ENCODE measurements at regions not wholly inside any gene's neighbourhood (a gene's known extent, or its start where the extent isn't known, plus 50 kb on each side); places are given as distances from the start of the nearest gene placed in this dataset.

DNA sequence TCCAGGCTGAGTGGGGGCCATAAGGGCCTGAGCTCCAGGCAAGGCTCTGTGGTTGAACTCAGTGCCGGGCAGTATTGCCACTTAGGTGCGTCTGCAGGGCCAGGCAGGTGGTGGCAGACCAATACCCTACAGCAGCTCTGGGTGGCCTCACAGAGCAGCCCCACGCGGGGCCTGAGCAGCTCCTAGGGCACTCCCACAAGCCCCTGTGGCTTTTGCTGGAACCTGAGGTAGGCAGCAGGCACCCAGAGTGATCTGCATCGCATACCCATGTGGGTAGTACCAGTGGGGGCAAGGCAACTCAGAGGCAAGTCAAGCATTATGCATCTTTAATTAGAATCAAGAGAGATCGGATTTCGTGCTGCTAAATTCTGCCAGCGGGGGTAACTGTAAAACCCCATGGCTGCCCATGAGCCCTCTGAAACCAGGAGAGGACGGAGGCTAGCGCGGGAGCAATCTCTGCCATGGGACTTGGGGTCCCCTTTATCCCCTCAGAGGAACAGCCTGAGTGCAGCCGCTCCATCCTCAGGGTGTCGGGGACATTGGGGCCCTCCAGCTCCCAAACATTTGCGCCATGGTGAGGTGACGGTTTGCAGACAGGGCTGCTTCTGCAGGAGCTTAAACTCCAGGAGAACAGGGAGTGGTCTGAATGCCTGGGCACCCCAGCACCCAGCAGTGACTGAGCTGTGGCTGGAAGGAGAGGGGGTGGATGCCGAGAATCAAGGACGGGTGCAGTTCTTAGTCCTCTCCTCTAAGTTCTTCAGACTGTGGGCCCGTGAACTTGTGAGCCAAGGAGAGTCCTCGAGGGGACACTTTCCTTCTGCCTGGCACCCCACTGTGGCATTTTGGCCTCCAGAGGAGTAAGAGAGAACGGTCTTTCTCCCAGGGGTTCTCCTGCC lies 62.4 kb upstream of the PCSK6 start:
- Histone ChIP-seq H3K27ac (ENCODE audit: low read depth, low read length) (no peak overlapping the region), H3K9me3 (ENCODE audit: low read depth, low read length) (no peaks in the 10 kb centered on the region), H3K79me2 (ENCODE audit: insufficient read depth, low read length) (no peaks in the 10 kb centered on the region), H4K20me1 (ENCODE audit: insufficient read depth, low read length) (no peaks in the 10 kb centered on the region), H3K4me1 (ENCODE audit: insufficient read depth, low read length) (peaks cover 12% of the 10 kb centered on the region), H3K36me3 (ENCODE audit: insufficient read depth, low read length) (no peaks in the 10 kb centered on the region), H3K4me2 (ENCODE audit: insufficient read depth, low read length) (no peak overlapping the region), H2AFZ (ENCODE audit: low read length) (no peak overlapping the region), H3K4me3 (ENCODE audit: insufficient read depth, low read length) (no peak overlapping the region), H3K27me3 (ENCODE audit: insufficient read depth, low read length) (peaks cover 26% of the 10 kb centered on the region)
- no peak for DNase-seq (ENCODE audit: insufficient read length, low spot score, missing footprints)
- TF ChIP-seq CTCF (IDR thresholded peaks at IDR 0.05; ENCODE audit: extremely low read depth, low read depth, low read length): no peak

DNA sequence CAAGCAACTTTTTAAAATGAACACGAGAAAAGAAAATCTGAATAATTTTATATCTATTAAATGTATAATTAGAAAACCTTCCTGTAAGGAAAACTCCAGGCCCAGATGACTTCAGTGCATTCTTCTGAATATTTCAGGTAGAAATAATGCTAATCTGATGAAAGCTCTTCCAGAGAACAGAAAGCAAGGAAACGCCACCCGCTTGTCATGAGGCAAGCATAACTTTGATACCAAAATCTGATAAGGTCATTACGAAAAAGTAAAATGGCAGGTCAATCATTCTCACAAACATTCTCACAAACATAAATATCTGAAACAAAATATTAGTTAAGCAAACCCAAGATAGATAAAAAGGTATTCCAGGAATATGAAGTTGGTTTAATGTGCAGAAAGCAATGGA lies 60.6 kb upstream of the PCSK6 start:
- no peak overlapping the region for H3K4me3 ChIP-seq (ENCODE audit: insufficient read depth, low read length)
- peaks cover 42% of the 10 kb centered on the region for H3K27me3 ChIP-seq (ENCODE audit: insufficient read depth, low read length)
- H3K79me2 ChIP-seq (ENCODE audit: insufficient read depth, low read length): no peaks in the 10 kb centered on the region
- no peak overlapping the region for H2AFZ ChIP-seq (ENCODE audit: low read length)
- H3K4me1 ChIP-seq (ENCODE audit: insufficient read depth, low read length): peaks cover 1% of the 10 kb centered on the region
- H4K20me1 ChIP-seq (ENCODE audit: insufficient read depth, low read length): no peaks in the 10 kb centered on the region
- H3K27ac ChIP-seq (ENCODE audit: low read depth, low read length): no peak overlapping the region
- H3K9me3 ChIP-seq (ENCODE audit: low read depth, low read length): no peaks in the 10 kb centered on the region
- no peak for DNase-seq (ENCODE audit: insufficient read length, low spot score, missing footprints)
- no peak overlapping the region for H3K4me2 ChIP-seq (ENCODE audit: insufficient read depth, low read length)
- H3K36me3 ChIP-seq (ENCODE audit: insufficient read depth, low read length): no peaks in the 10 kb centered on the region
- TF ChIP-seq CTCF (IDR thresholded peaks at IDR 0.05; ENCODE audit: extremely low read depth, low read depth, low read length): no peak

GRCh38 chr15:101549647-101550046 lies 60.1 kb upstream of the PCSK6 start:
- Histone ChIP-seq H3K79me2 (ENCODE audit: insufficient read depth, low read length) (no peaks in the 10 kb centered on the region), H3K27me3 (ENCODE audit: insufficient read depth, low read length) (peaks cover 46% of the 10 kb centered on the region), H4K20me1 (ENCODE audit: insufficient read depth, low read length) (no peaks in the 10 kb centered on the region), H3K4me1 (ENCODE audit: insufficient read depth, low read length) (no peaks in the 10 kb centered on the region), H2AFZ (ENCODE audit: low read length) (no peak overlapping the region), H3K9me3 (ENCODE audit: low read depth, low read length) (no peaks in the 10 kb centered on the region), H3K36me3 (ENCODE audit: insufficient read depth, low read length) (no peaks in the 10 kb centered on the region), H3K4me2 (ENCODE audit: insufficient read depth, low read length) (no peak overlapping the region), H3K27ac (ENCODE audit: low read depth, low read length) (no peak overlapping the region), H3K4me3 (ENCODE audit: insufficient read depth, low read length) (no peak overlapping the region)
- DNase-seq (ENCODE audit: insufficient read length, low spot score, missing footprints): no peak
- no peak for TF ChIP-seq CTCF (IDR thresholded peaks at IDR 0.05; ENCODE audit: extremely low read depth, low read depth, low read length)

DNA sequence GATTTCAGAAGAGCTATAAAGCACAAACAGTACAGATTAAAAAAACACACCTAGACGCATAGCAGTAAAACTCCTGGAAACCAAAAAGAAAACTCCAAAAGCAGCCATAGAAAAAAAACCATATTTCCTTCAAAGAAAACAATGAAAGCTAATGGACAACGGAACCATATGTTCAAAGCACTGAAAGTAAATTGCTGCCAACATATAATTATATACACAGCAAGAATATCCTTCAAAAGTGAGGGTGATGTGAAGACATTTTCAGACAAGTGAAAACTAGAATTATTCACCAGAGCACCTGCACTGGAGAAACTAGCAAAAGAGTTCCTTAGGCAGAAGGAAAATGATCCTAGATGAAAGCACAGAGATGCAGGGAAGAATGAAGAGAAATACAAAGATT lies 58.2 kb upstream of the PCSK6 start:
- Histone ChIP-seq H3K79me2 (ENCODE audit: insufficient read depth, low read length) (no peaks in the 10 kb centered on the region), H3K9me3 (ENCODE audit: low read depth, low read length) (no peaks in the 10 kb centered on the region), H4K20me1 (ENCODE audit: insufficient read depth, low read length) (no peaks in the 10 kb centered on the region), H3K36me3 (ENCODE audit: insufficient read depth, low read length) (no peaks in the 10 kb centered on the region), H3K27ac (ENCODE audit: low read depth, low read length) (no peak overlapping the region), H3K27me3 (ENCODE audit: insufficient read depth, low read length) (peaks cover 53% of the 10 kb centered on the region), H3K4me1 (ENCODE audit: insufficient read depth, low read length) (no peaks in the 10 kb centered on the region), H3K4me2 (ENCODE audit: insufficient read depth, low read length) (no peak overlapping the region), H3K4me3 (ENCODE audit: insufficient read depth, low read length) (no peak overlapping the region), H2AFZ (ENCODE audit: low read length) (no peak overlapping the region)
- peak; percentile 18 for DNase-seq (ENCODE audit: insufficient read length, low spot score, missing footprints)
- no peak for TF ChIP-seq CTCF (IDR thresholded peaks at IDR 0.05; ENCODE audit: extremely low read depth, low read depth, low read length)
